SK-N-MC (cell line): ENCODE measurements at regions not wholly inside any gene's neighbourhood (a gene's known extent, or its start where the extent isn't known, plus 50 kb on each side); places are given as distances from the start of the nearest gene placed in this dataset.

Source experiments
- EZH2 ChIP-seq: fragments of 200-600 bp; sonication (generic); IDR thresholded peaks from one replicate; pipeline ENCODE4 v1.6.1; 2017; ENCODE audit warnings: antibody characterized with exemption
- POLR2AphosphoS5 ChIP-seq: IDR thresholded peaks from 2 replicates; pipeline ENCODE4 v1.6.1; 2012; ENCODE audit warnings: mild to moderate bottlenecking, low read depth, low read length, borderline replicate concordance

- TF ChIP-seq EZH2 (no peak), POLR2AphosphoS5 (no peak)
These were observed 186.6 kb downstream of the CPEB2 start for GRCh38 chr4:15188605-15189539.
